SU-DHL-6 (cell line): ENCODE measurements at regions not wholly inside any gene's neighbourhood (a gene's known extent, or its start where the extent isn't known, plus 50 kb on each side); places are given as distances from the start of the nearest gene placed in this dataset.

Source experiments
- H2AFZ ChIP-seq: fragments of 200-600 bp; sonication (generic); 2 replicates; pipeline ENCODE4 v1.6.1; 2014; ENCODE audit warnings: low read depth, mild to moderate bottlenecking, moderate library complexity, mixed read lengths, antibody characterized with exemption, low read length; ENCODE audit not compliant: severe bottlenecking
- H3F3A ChIP-seq: fragments of 200-600 bp; shearing (Covaris generic); 2 replicates; pipeline ENCODE4 v1.6.0; 2016; ENCODE audit warnings: antibody characterized with exemption, mild to moderate bottlenecking; ENCODE audit not compliant: insufficient read depth
- H3K27ac ChIP-seq: fragments of 200-600 bp; sonication (generic); 2 replicates; pipeline ENCODE4 v1.5.1; 2016; ENCODE audit warnings: low read depth, mild to moderate bottlenecking, low read length, moderate library complexity, mixed read lengths
- H3K27me3 ChIP-seq: fragments of 200-600 bp; sonication (generic), shearing (Covaris generic); 2 replicates; pipeline ENCODE4 v1.6.0; 2014; ENCODE audit warnings: mild to moderate bottlenecking, low read length
- H3K36me3 ChIP-seq: fragments of 200-600 bp; sonication (generic); 2 replicates; pipeline ENCODE4 v1.6.1; 2014; ENCODE audit warnings: mild to moderate bottlenecking, low read length, mixed read lengths
- H3K4me2 ChIP-seq: fragments of 300-600, 200-600 bp; shearing (Covaris generic), sonication (generic); 2 replicates; pipeline ENCODE4 v1.6.0; 2014; ENCODE audit warnings: low read length, low read depth, mild to moderate bottlenecking; ENCODE audit not compliant: poor library complexity, severe bottlenecking
- H3K4me3 ChIP-seq: fragments of 200-600 bp; sonication (generic); 2 replicates; pipeline ENCODE4 v1.5.1; 2014; ENCODE audit warnings: antibody characterized with exemption, low read length, mild to moderate bottlenecking, mixed read lengths; ENCODE audit not compliant: insufficient read depth, poor library complexity, severe bottlenecking
- H3K79me2 ChIP-seq: fragments of 200-600 bp; sonication (generic); 2 replicates; pipeline ENCODE4 v1.6.1; 2014; ENCODE audit warnings: mild to moderate bottlenecking, low read length, moderate library complexity; ENCODE audit not compliant: insufficient read depth
- H3K9ac ChIP-seq: fragments of 200-600 bp; sonication (generic); 2 replicates; pipeline ENCODE4 v1.7.0; 2014; ENCODE audit warnings: mild to moderate bottlenecking, low read length
- H3K9me2 ChIP-seq: fragments of 200-600 bp; sonication (generic); replicated peaks from 2 replicates; pipeline ENCODE4 v1.6.1; 2014; ENCODE audit warnings: low read length; ENCODE audit not compliant: insufficient read depth
- H3K9me3 ChIP-seq: fragments of 200-600 bp; sonication (generic); 2 replicates; pipeline ENCODE4 v1.6.1; 2014; ENCODE audit warnings: low read length, mixed read lengths; ENCODE audit not compliant: insufficient read depth
- H4K20me1 ChIP-seq: fragments of 200-600 bp; sonication (generic); 2 replicates; pipeline ENCODE4 v1.6.1; 2014; ENCODE audit warnings: low read depth, mild to moderate bottlenecking, antibody characterized with exemption, low read length, moderate library complexity, mixed read lengths
- CTCF ChIP-seq: fragments of 200-600 bp; sonication (generic); IDR thresholded peaks from one replicate; pipeline ENCODE4 v1.5.1; 2017; ENCODE audit warnings: antibody characterized with exemption, mild to moderate bottlenecking, low read length, moderate library complexity; ENCODE audit not compliant: insufficient read depth, poor library complexity, severe bottlenecking
- EZH2phosphoT487 ChIP-seq: fragments of 200-600 bp; sonication (generic), shearing (Covaris generic); conservative IDR thresholded peaks from 2 replicates; pipeline ENCODE4 v1.6.1; 2018; ENCODE audit warnings: mild to moderate bottlenecking, antibody characterized with exemption, low read length, moderate library complexity, mixed read lengths

- no peak overlapping the region for H3K9ac ChIP-seq
- no peak overlapping the region for H3K4me2 ChIP-seq
- no peaks in the 10 kb centered on the region for H3K36me3 ChIP-seq
- no peaks in the 10 kb centered on the region for H3K9me3 ChIP-seq
- no peaks in the 10 kb centered on the region for H3K79me2 ChIP-seq
- no peaks in the 10 kb centered on the region for H3K27me3 ChIP-seq
- H3K9me2 ChIP-seq: no peaks in the 10 kb centered on the region
- no peak overlapping the region for H3K27ac ChIP-seq
- no peak overlapping the region for H3K4me3 ChIP-seq
- TF ChIP-seq CTCF (no peak), EZH2phosphoT487 (no peak)
- H4K20me1 ChIP-seq: no peaks in the 10 kb centered on the region
- no peaks in the 10 kb centered on the region for H3F3A ChIP-seq
- H2AFZ ChIP-seq: no peak overlapping the region
These were observed 811.4 kb upstream of the HS3ST1 start for GRCh38 chr4:12239897-12240636.

GRCh38 chr4:12231098-12231497 is 802.4 kb upstream of the HS3ST1 start:
- H4K20me1 ChIP-seq: no peaks in the 10 kb centered on the region
- no peak overlapping the region for H3K4me2 ChIP-seq
- no peaks in the 10 kb centered on the region for H3K79me2 ChIP-seq
- H3K4me3 ChIP-seq: no peak overlapping the region
- no peaks in the 10 kb centered on the region for H3K9me2 ChIP-seq
- no peaks in the 10 kb centered on the region for H3K27me3 ChIP-seq
- H3K9me3 ChIP-seq: no peaks in the 10 kb centered on the region
- H3K36me3 ChIP-seq: no peaks in the 10 kb centered on the region
- H3K9ac ChIP-seq: no peak overlapping the region
- TF ChIP-seq CTCF (no peak), EZH2phosphoT487 (no peak)
- no peak overlapping the region for H2AFZ ChIP-seq
- H3F3A ChIP-seq: no peaks in the 10 kb centered on the region
- no peak overlapping the region for H3K27ac ChIP-seq

GRCh38 chr4:12221031-12221430 is 792.3 kb upstream of the HS3ST1 start:
- no peak overlapping the region for H3K27ac ChIP-seq
- TF ChIP-seq EZH2phosphoT487 (no peak), CTCF (no peak)
- H3K9me2 ChIP-seq: no peaks in the 10 kb centered on the region
- H3K9ac ChIP-seq: no peak overlapping the region
- H4K20me1 ChIP-seq: no peaks in the 10 kb centered on the region
- no peak overlapping the region for H3K4me3 ChIP-seq
- no peaks in the 10 kb centered on the region for H3F3A ChIP-seq
- no peaks in the 10 kb centered on the region for H3K9me3 ChIP-seq
- H2AFZ ChIP-seq: no peak overlapping the region
- H3K27me3 ChIP-seq: no peaks in the 10 kb centered on the region
- H3K79me2 ChIP-seq: no peaks in the 10 kb centered on the region
- H3K4me2 ChIP-seq: no peak overlapping the region
- H3K36me3 ChIP-seq: no peaks in the 10 kb centered on the region
